T47D (cell line): ENCODE measurements at regions not wholly inside any gene's neighbourhood (a gene's known extent, or its start where the extent isn't known, plus 50 kb on each side); places are given as distances from the start of the nearest gene placed in this dataset.
"Not testable (repeated sequence)": the region's sequence is repeated elsewhere in the genome, so short reads cannot be mapped to it uniquely, and the experiment has no call there.

Source experiments
- DNase-seq, 2 experiments: peaks; one replicate each; pipeline versions ENCODE4 v3.0.0 to v3.0.0-alpha.2; 2011 to 2012; ENCODE audit warnings: low read depth in 1 of 2, low spot score in 1 of 2
- JUND ChIP-seq: IDR thresholded peaks from 2 replicates; pipeline ENCODE4 v1.6.1; 2012; ENCODE audit warnings: low read depth
- in situ Hi-C: cut with HindIII; loops from 2 replicates; pipeline ENCODE4 v1.10.0; 2016; ENCODE audit warnings: low sequenced_read_pairs, low pct_unique_long_range_greater_than_20kb

- in situ Hi-C loops = no loop called here
- no peak for DNase-seq
- no peak for TF ChIP-seq JUND
Measured at GRCh38 chr4:188435381-188435780, 296.1 kb downstream of the TRIML1 start.

- in situ Hi-C loops = no loop called here
- no peak for TF ChIP-seq JUND
- DNase-seq = no peak
Measured at GRCh38 chr4:188437535-188437934, 298.3 kb downstream of the TRIML1 start.

GRCh38 chr4:188438391-188438824 lies 299.2 kb downstream of the TRIML1 start:
- in situ Hi-C loops, DNase-seq: not testable (repeated sequence)

DNA sequence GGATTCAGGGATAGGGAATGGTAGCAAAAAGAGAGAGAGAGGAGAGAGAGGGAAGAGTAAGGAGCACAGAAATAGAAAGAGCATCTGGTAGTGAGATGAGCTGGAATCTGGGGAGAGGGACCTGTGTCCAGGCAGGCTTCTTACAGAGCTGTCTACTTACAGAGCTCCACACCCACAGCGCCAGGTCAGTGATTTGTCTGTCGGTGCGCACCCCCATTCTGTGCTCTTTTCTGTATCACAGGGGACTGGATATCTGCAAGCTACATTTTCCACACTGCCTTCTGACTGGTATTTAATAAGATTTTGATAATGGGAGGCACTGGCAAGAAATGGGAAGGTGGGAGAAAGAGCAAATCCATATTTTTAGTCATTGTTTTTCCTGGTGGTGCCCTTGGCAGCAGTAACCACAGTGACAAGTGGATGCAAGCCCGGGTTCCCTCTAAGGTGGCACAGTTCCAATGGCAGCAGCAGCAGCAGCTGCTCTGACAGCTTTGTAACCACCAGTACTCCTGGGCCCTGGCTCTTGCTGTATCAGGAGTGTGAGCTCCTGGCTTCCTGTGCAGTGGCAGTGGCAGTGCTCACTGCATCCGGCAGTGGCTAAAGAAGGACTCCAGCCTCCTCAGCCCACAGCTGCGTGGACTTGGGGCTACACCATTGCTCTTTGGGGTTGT lies 300.5 kb downstream of the TRIML1 start:
- in situ Hi-C loops = no loop called here
- peak in 1 of 2 experiments; percentile 38 for DNase-seq
- no peak for TF ChIP-seq JUND

- in situ Hi-C loops = no loop called here
- DNase-seq = no peak
Measured at GRCh38 chr4:188444500-188444899, 305.3 kb downstream of the TRIML1 start.

GRCh38 chr4:188448996-188449395 lies 309.8 kb downstream of the TRIML1 start:
- in situ Hi-C loops, DNase-seq: not testable (repeated sequence)

More at GRCh38 chr4:188444500-188444899, 305.3 kb downstream of the TRIML1 start:
- TF ChIP-seq JUND = no peak

GRCh38 chr4:188450571-188450970 lies 311.3 kb downstream of the TRIML1 start:
- TF ChIP-seq JUND = no peak
- DNase-seq = no peak
- in situ Hi-C loops = no loop called here

DNA sequence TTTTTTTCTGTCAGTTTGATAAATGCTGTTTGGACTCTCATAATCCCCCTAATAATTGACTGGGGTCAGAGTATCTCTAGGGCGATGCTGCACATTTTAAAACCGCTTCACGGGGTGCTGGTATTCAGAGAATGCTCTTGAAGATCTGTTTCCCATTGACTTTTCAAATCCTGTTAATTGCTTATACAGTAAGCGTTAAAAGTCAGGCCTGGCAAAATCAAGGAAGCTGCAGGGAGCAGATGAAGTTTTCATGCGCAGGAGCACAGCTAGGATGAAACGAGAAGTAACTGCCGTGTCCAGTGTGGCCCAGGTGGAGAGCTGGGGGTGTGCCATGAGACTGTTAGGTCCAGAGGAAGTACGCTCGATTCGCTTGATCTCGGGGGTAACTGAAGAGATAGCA lies 312.9 kb downstream of the TRIML1 start:
- no peak for TF ChIP-seq JUND
- DNase-seq = no peak
- in situ Hi-C loops = no loop called here

DNA sequence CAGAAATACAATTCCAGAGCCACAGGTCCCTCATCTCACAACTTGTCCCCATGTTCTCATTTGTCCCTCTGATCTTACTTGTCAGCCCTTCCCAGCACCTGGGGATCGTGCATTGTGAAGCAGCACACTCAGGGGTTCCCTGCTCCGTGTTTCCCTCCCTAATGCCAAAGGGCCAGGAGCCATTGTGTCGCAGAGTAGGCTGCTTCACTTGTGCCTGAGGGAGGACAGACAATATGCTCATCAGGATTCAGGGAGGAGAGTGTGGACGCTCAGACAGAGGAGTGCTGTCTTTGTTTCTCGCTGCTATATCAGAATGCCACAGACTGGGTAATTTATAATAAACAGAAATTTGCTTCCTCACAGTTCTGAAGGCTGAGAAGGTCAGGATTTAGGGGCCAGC lies 315.3 kb downstream of the TRIML1 start:
- no peak for DNase-seq
- TF ChIP-seq JUND = no peak
- in situ Hi-C loops = no loop called here

DNA sequence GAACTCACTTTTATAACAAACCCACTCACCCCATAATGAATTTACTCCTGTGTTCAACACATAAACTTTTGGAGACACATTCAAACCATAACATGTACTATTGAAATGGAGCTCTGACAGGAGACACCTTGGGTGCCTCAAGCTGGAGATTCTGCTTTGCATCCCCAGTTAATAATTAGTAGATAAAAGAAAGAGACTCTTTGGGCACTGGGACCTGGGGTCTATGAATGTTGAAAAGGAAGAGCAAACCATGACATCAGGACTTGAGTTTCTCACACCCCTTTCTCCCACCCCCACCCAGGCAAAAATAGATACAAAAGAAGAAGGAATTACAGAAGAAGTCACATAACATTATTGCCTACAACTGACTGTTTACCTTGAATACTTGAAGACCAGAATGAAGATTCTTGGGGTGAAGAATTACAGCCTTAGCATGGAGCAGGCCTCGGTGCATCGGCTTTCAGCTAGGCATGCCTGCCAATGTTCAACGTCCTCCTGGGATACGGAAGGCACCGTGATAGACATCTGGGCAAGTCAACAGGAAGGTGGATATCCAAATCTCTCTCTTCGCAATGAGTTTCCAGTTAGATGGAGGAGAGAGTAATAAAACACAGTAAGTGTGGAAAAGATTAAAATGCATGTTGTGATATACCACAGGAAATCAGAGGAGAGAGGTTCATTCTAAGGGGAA lies 316.0 kb downstream of the TRIML1 start:
- no peak for DNase-seq
- in situ Hi-C loops = no loop called here
- no peak for TF ChIP-seq JUND

DNA sequence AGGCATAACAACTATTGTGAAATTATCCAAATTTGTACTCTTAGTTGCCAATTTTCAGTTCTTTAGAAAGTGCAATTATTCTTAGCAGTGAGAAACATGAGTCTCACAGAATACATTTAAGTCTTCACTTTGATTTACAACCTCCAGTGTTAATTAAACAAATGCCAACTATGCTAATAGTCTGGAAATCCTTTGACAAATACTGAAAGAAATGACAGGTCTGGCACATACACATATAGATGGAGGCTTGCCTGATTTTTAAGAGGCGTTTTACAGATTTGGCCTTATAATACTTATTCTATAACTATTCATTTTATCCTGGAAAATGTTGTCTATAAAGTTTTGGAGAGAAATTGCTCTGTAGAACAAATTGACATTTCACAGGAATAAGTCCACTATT lies 320.1 kb downstream of the TRIML1 start:
- no peak for DNase-seq
- no peak for TF ChIP-seq JUND
- in situ Hi-C loops = no loop called here

DNA sequence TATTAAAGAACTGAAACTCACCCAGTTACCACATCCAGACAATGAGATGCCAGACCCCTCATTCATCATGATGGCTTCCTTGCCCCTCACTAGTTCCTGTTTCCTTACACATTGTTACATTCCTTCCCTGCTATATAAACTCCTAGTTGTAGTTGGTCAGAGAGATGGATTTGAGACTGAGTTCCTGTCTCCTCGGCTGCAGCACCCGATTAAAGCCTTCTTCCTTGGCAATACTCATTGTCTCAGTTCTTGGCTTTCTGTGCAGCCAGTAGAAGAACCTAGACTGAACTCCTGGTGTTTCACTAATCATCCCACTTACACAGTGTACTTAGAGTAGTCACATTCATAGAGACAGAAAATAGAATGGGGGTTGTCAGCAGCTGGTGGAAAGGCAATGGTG lies 324.7 kb downstream of the TRIML1 start:
- no peak for TF ChIP-seq JUND
- in situ Hi-C loops = no loop called here
- DNase-seq = no peak

- no peak for TF ChIP-seq JUND
- in situ Hi-C loops = no loop called here
- DNase-seq = no peak
Measured at GRCh38 chr4:188466001-188466400, 326.8 kb downstream of the TRIML1 start.

- in situ Hi-C loops = no loop called here
- no peak for TF ChIP-seq JUND
- DNase-seq = no peak
Measured at GRCh38 chr4:188484256-188484655, 345.0 kb downstream of the TRIML1 start.
